Naive thymus-derived CD4-positive, alpha-beta T cell (primary cell): ENCODE measurements at regions not wholly inside any gene's neighbourhood (a gene's known extent, or its start where the extent isn't known, plus 50 kb on each side); places are given as distances from the start of the nearest gene placed in this dataset.

Experiments
- ATAC-seq: fragments of 150-1000 bp; cut with Tn5 transposase; 2 replicates; pipeline ENCODE4 v1.10.0; 2021; ENCODE audit warnings: mild to moderate bottlenecking, moderate library complexity
- CTCF ChIA-PET: fragments of 350-600 bp; sonication (Branson Sonifier 250); formaldehyde crosslinking; loops from one replicate; lab custom pipeline; 2021; ENCODE audit warnings: antibody characterized with exemption; lab: Charles Lee
- POLR2A ChIA-PET: fragments of 350-600 bp; sonication (Branson Sonifier 250); formaldehyde crosslinking; loops from one replicate; lab custom pipeline; 2021; ENCODE audit warnings: antibody characterized with exemption, inconsistent platforms; lab: Charles Lee
- DNase-seq, 9 donors: peaks; one replicate each; pipeline versions ENCODE4 v3.0.0 to v3.0.0-alpha.2; 2020 to 2022; ENCODE audit warnings: mixed read lengths in 1 of 9
- H3K27ac ChIP-seq: one replicate; pipeline ENCODE4 v1.7.0; 2013; ENCODE audit warnings: mild to moderate bottlenecking, low read depth, low read length, moderate library complexity
- H3K27me3 ChIP-seq, 2 donors: one replicate each; pipeline ENCODE4 v1.7.0; 2013; ENCODE audit warnings: low read length in 2 of 2, mild to moderate bottlenecking in 2 of 2, moderate library complexity in 2 of 2; ENCODE audit not compliant: control insufficient read depth in 2 of 2, insufficient read depth in 2 of 2
- H3K36me3 ChIP-seq, 3 experiments: 1 replicate in 2 of 3; 2 replicates in 1 of 3; pipeline ENCODE4 v1.7.0; 2013; ENCODE audit warnings: low read length in 3 of 3, mild to moderate bottlenecking in 3 of 3, moderate library complexity in 1 of 3; ENCODE audit not compliant: insufficient read depth in 3 of 3, control insufficient read depth in 2 of 3
- H3K4me1 ChIP-seq, 2 donors: one replicate each; pipeline ENCODE4 v1.7.0; 2013; ENCODE audit warnings: low read length in 2 of 2, mild to moderate bottlenecking in 2 of 2, moderate library complexity in 1 of 2; ENCODE audit not compliant: control insufficient read depth in 2 of 2, insufficient read depth in 2 of 2
- H3K4me3 ChIP-seq: 2 replicates; pipeline ENCODE4 v1.7.0; 2013; ENCODE audit warnings: mild to moderate bottlenecking, low read length
- H3K9me3 ChIP-seq, 3 experiments: 1 replicate in 2 of 3; 2 replicates in 1 of 3; pipeline ENCODE4 v1.7.0; 2013; ENCODE audit warnings: low read length in 3 of 3; ENCODE audit not compliant: control insufficient read depth in 2 of 3
- H3K27ac Mint-ChIP-seq, 9 donors: one replicate each; pipeline ENCODE4 v1.8.0; 2020 to 2022; ENCODE audit warnings: mixed read lengths in 9 of 9, mild to moderate bottlenecking in 8 of 9, moderate library complexity in 5 of 9, inconsistent platforms in 2 of 9
- H3K27me3 Mint-ChIP-seq, 5 donors: one replicate each; pipeline ENCODE4 v1.8.0; 2021 to 2022; ENCODE audit warnings: mixed read lengths in 5 of 5, mild to moderate bottlenecking in 1 of 5
- H3K36me3 Mint-ChIP-seq, 5 donors: one replicate each; pipeline ENCODE4 v1.8.0; 2020 to 2022; ENCODE audit warnings: mixed read lengths in 5 of 5, mild to moderate bottlenecking in 3 of 5, inconsistent platforms in 1 of 5
- H3K4me1 Mint-ChIP-seq, 7 donors: one replicate each; pipeline ENCODE4 v1.8.0; 2020 to 2022; ENCODE audit warnings: mixed read lengths in 7 of 7, mild to moderate bottlenecking in 3 of 7, inconsistent platforms in 1 of 7
- H3K4me3 Mint-ChIP-seq, 10 donors: one replicate each; pipeline ENCODE4 v1.8.0; 2020 to 2022; ENCODE audit warnings: mild to moderate bottlenecking in 10 of 10, mixed read lengths in 10 of 10, moderate library complexity in 6 of 10, inconsistent platforms in 2 of 10
- H3K9me3 Mint-ChIP-seq, 11 donors: one replicate each; pipeline ENCODE4 v1.8.0; 2020 to 2022; ENCODE audit warnings: mixed read lengths in 11 of 11, mild to moderate bottlenecking in 4 of 11, inconsistent platforms in 1 of 11, moderate library complexity in 1 of 11
- intact Hi-C, 2 donors: fragments of 100-400 bp; cut with micrococcal nuclease; formaldehyde crosslinking; loops; one replicate each; pipeline ENCODE4 v1.15.1; 2023

DNA sequence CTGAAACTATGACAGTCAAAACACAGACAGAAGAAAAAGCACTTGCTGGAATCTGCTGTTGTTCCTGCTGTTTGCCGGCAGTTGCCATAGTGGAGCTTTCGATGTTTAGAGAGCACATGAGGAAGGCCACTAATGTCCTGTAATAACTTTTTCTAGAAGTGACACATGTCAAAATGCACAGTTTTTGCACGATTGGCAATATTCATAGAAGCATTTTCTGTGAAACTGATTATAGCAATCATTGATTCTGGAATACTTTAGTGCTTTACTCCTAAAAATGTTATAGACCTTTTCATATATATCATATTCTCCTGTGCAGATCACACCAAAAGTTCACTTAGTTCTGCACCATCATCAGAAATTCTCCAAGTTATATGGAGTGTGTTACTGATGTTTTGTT is 407.0 kb upstream of the SOX9 start:
- H3K4me1 Mint-ChIP-seq, result no peaks in the 10 kb centered on the region
- no peaks in the 10 kb centered on the region for H3K4me1 ChIP-seq
- no peak overlapping the region for H3K27ac Mint-ChIP-seq
- H3K4me3 ChIP-seq, result no peak overlapping the region
- ChIA-PET POLR2A (no interaction called here), CTCF (no interaction called here)
- H3K36me3 Mint-ChIP-seq, result peaks cover 0 to 6% (median 0%) of the 10 kb centered on the region in 5 donors
- H3K9me3 Mint-ChIP-seq, result peaks cover 0 to 26% (median 8%) of the 10 kb centered on the region in 11 donors
- intact Hi-C loops, result no loop called here
- H3K27me3 Mint-ChIP-seq, result peaks cover 0 to 5% (median 0%) of the 10 kb centered on the region in 5 donors
- H3K27me3 ChIP-seq, result no peaks in the 10 kb centered on the region
- H3K27ac ChIP-seq, result no peak overlapping the region
- no peak overlapping the region for H3K4me3 Mint-ChIP-seq
- ATAC-seq (no peak), DNase-seq (no peak)
- H3K36me3 ChIP-seq, result no peaks in the 10 kb centered on the region
- no peaks in the 10 kb centered on the region for H3K9me3 ChIP-seq

DNA sequence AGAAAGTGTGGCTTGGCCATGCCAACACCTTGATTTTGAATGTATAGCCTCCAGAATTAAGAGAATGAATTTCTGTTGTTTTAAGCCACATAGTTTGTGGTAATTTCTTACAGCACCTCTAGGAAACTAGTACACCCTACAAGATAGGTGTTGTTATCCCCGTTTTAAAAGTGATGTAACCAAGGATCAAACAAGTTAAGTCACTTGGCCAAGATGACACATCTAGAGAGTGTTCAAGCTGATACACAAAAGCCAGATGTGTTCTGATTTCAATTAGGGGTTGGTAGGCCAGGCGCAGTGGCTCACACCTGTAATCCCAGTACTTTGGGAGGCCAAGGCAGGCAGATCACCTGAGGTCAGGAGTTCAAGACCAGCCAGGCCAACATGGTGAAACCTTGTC is 396.5 kb upstream of the SOX9 start:
- POLR2A ChIA-PET, result no interaction called here
- Mint-ChIP-seq H3K27me3 (no peaks in the 10 kb centered on the region), H3K36me3 (no peaks in the 10 kb centered on the region), H3K4me1 (no peaks in the 10 kb centered on the region), H3K27ac (no peak overlapping the region), H3K4me3 (no peak overlapping the region), H3K9me3 (peaks cover 0 to 14% (median 5%) of the 10 kb centered on the region in 11 donors)
- H3K27ac ChIP-seq, result no peak overlapping the region
- H3K27me3 ChIP-seq, result no peaks in the 10 kb centered on the region
- DNase-seq (no peak), ATAC-seq (no peak)
- intact Hi-C loops, result no loop called here
- no peaks in the 10 kb centered on the region for H3K4me1 ChIP-seq
- H3K4me3 ChIP-seq, result no peak overlapping the region
- no peaks in the 10 kb centered on the region for H3K9me3 ChIP-seq
- no peaks in the 10 kb centered on the region for H3K36me3 ChIP-seq
- CTCF ChIA-PET, result no interaction called here

DNA sequence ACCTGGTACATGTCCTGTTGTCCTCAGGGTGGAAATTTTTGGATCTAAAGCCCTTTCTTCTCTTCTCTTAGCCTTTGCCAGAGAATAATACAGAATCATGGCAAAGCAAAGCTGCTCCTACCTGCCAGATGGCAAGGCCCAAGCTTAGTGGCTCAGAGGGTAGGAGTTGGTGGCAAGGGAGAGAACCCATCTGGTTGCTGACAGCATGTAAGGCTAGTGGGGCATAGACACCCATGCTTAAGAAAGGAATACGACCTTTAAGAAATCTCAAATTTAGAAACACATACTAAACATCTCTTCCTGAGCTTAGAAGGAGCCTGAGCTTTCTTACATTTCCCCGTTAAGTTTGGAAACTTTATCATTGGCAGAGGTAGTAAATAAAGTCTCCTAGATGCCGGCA is 395.0 kb upstream of the SOX9 start:
- Mint-ChIP-seq H3K9me3 (peaks cover 0 to 15% (median 7%) of the 10 kb centered on the region in 11 donors), H3K27me3 (peaks cover 0 to 4% (median 0%) of the 10 kb centered on the region in 5 donors), H3K4me3 (no peak overlapping the region), H3K4me1 (no peaks in the 10 kb centered on the region), H3K27ac (no peak overlapping the region), H3K36me3 (peaks cover 0 to 3% (median 0%) of the 10 kb centered on the region in 5 donors)
- H3K27me3 ChIP-seq, result no peaks in the 10 kb centered on the region
- no peaks in the 10 kb centered on the region for H3K36me3 ChIP-seq
- DNase-seq, result no peak
- no peak overlapping the region for H3K4me3 ChIP-seq
- no peak overlapping the region for H3K27ac ChIP-seq
- no peak for ATAC-seq
- no peaks in the 10 kb centered on the region for H3K9me3 ChIP-seq
- no peaks in the 10 kb centered on the region for H3K4me1 ChIP-seq
- POLR2A ChIA-PET, result no interaction called here
- intact Hi-C loops, result no loop called here
- CTCF ChIA-PET, result no interaction called here

DNA sequence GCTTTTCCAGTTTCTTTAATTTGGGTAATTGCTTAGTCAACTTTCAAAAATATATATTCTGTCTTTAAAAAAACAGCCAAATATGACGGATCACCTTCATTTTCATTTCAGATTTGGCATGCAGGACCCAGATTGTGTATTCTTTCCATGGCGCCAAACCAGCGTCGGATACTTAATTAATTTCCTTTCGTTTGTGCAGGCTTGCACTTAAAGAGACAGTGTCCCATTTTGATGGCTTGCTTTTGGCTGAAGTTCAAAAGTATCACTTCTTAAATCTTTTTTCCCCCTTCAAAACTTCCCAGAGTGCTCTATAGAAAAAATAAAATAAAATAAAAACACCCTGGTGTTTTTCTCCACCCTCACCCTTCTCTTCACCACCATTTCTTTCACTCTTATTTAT is 394.5 kb upstream of the SOX9 start:
- ChIA-PET CTCF (no interaction called here), POLR2A (no interaction called here)
- H3K4me1 Mint-ChIP-seq, result no peaks in the 10 kb centered on the region
- intact Hi-C loops, result no loop called here
- ATAC-seq (no peak), DNase-seq (no peak)
- Histone ChIP-seq H3K36me3 (no peaks in the 10 kb centered on the region), H3K27me3 (no peaks in the 10 kb centered on the region), H3K4me3 (no peak overlapping the region), H3K4me1 (no peaks in the 10 kb centered on the region), H3K27ac (no peak overlapping the region), H3K9me3 (no peaks in the 10 kb centered on the region)
- peaks cover 0 to 15% (median 7%) of the 10 kb centered on the region in 11 donors for H3K9me3 Mint-ChIP-seq
- H3K27me3 Mint-ChIP-seq, result peaks cover 0 to 4% (median 0%) of the 10 kb centered on the region in 5 donors
- H3K36me3 Mint-ChIP-seq, result peaks cover 0 to 3% (median 0%) of the 10 kb centered on the region in 5 donors
- no peak overlapping the region for H3K4me3 Mint-ChIP-seq
- H3K27ac Mint-ChIP-seq, result no peak overlapping the region

DNA sequence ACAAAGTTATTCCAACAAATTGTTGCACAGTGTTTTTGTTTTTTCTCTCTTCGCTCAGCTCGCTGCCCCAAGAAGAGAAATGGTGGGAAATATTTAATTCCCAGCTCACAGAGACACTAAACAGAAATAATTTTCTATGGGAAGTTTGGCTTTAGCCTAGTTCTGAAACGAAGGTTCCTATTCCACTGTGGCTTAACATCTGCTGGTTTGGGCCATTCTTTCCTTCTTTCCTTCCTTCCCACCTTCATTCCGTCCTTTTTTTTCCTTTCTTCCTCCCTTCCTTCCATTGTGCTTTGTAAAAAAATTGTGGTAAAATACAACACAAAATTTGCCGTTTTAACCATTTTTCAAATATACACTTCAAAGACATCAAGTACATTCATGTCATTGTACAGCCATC is 393.5 kb upstream of the SOX9 start:
- Histone ChIP-seq H3K4me1 (no peaks in the 10 kb centered on the region), H3K27me3 (no peaks in the 10 kb centered on the region), H3K4me3 (no peak overlapping the region), H3K9me3 (no peaks in the 10 kb centered on the region), H3K36me3 (no peaks in the 10 kb centered on the region), H3K27ac (no peak overlapping the region)
- intact Hi-C loops, result no loop called here
- peaks cover 0 to 4% (median 0%) of the 10 kb centered on the region in 5 donors for H3K27me3 Mint-ChIP-seq
- peak overlapping the region in 1 of 9 donors; percentile 11 for H3K27ac Mint-ChIP-seq
- ChIA-PET CTCF (no interaction called here), POLR2A (no interaction called here)
- peaks cover 0 to 3% (median 0%) of the 10 kb centered on the region in 5 donors for H3K36me3 Mint-ChIP-seq
- DNase-seq (no peak), ATAC-seq (no peak)
- H3K9me3 Mint-ChIP-seq, result peaks cover 0 to 15% (median 7%) of the 10 kb centered on the region in 11 donors
- no peak overlapping the region for H3K4me3 Mint-ChIP-seq
- H3K4me1 Mint-ChIP-seq, result no peaks in the 10 kb centered on the region

DNA sequence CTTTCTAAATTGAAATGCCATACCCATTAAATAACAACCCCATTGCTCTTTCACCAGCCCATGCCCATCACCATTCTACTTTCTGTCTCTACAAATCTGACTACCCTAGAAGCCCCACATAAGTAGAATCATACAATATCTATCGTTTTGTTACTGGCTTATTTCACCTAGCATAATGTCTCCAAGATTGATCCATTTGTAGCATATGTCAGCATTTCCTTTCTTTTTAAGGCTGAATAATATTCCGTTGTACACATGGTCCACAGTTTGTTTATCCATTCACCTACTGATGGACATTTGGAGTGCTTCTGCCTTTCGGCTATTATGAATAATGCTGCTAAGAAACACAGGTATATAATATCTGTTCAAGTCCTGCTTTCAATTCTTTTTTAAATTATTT is 393.1 kb upstream of the SOX9 start:
- ATAC-seq (no peak), DNase-seq (no peak)
- H3K4me3 ChIP-seq, result no peak overlapping the region
- POLR2A ChIA-PET, result no interaction called here
- CTCF ChIA-PET, result no interaction called here
- no peaks in the 10 kb centered on the region for H3K4me1 ChIP-seq
- Mint-ChIP-seq H3K36me3 (peaks cover 0 to 3% (median 0%) of the 10 kb centered on the region in 5 donors), H3K27ac (peak overlapping the region in 1 of 9 donors; percentile 11), H3K27me3 (peaks cover 0 to 4% (median 0%) of the 10 kb centered on the region in 5 donors), H3K4me1 (no peaks in the 10 kb centered on the region), H3K9me3 (peaks cover 0 to 15% (median 7%) of the 10 kb centered on the region in 11 donors), H3K4me3 (no peak overlapping the region)
- H3K36me3 ChIP-seq, result no peaks in the 10 kb centered on the region
- intact Hi-C loops, result no loop called here
- H3K9me3 ChIP-seq, result no peaks in the 10 kb centered on the region
- no peak overlapping the region for H3K27ac ChIP-seq
- no peaks in the 10 kb centered on the region for H3K27me3 ChIP-seq

GRCh38 chr17:71730871-71731270 is 389.9 kb upstream of the SOX9 start:
- H3K36me3 Mint-ChIP-seq, result peaks cover 0 to 3% (median 0%) of the 10 kb centered on the region in 5 donors
- H3K27ac ChIP-seq, result no peak overlapping the region
- POLR2A ChIA-PET, result no interaction called here
- H3K27me3 Mint-ChIP-seq, result peaks cover 0 to 4% (median 0%) of the 10 kb centered on the region in 5 donors
- no peaks in the 10 kb centered on the region for H3K4me1 Mint-ChIP-seq
- H3K27ac Mint-ChIP-seq, result no peak overlapping the region
- intact Hi-C loops, result no loop called here
- H3K9me3 Mint-ChIP-seq, result peaks cover 0 to 18% (median 8%) of the 10 kb centered on the region in 11 donors
- ATAC-seq, result no peak
- no peaks in the 10 kb centered on the region for H3K36me3 ChIP-seq
- H3K27me3 ChIP-seq, result no peaks in the 10 kb centered on the region
- CTCF ChIA-PET, result no interaction called here
- no peaks in the 10 kb centered on the region for H3K9me3 ChIP-seq
- H3K4me1 ChIP-seq, result no peaks in the 10 kb centered on the region
- DNase-seq, result no peak
- H3K4me3 ChIP-seq, result no peak overlapping the region
- H3K4me3 Mint-ChIP-seq, result no peak overlapping the region
